HEK293T (cell line): ENCODE measurements at regions not wholly inside any gene's neighbourhood (a gene's known extent, or its start where the extent isn't known, plus 50 kb on each side); places are given as distances from the start of the nearest gene placed in this dataset.

Source experiments
- ARNT ChIP-seq: fragments of 450-650 bp; IDR thresholded peaks from 2 replicates; pipeline ENCODE4 v1.6.1; 2017; ENCODE audit warnings: mild to moderate bottlenecking
- FOXA1 ChIP-seq: fragments of 450-650 bp; IDR thresholded peaks from 2 replicates; pipeline ENCODE4 v1.6.1; 2016; ENCODE audit warnings: mild to moderate bottlenecking
- HDGF ChIP-seq: fragments of 450-650 bp; IDR thresholded peaks from 2 replicates; pipeline ENCODE4 v1.6.1; 2017; ENCODE audit warnings: antibody characterized with exemption, borderline replicate concordance
- L3MBTL2 ChIP-seq: fragments of 450-650 bp; conservative IDR thresholded peaks from 2 replicates; pipeline ENCODE4 v1.6.1; 2016; ENCODE audit warnings: mild to moderate bottlenecking
- PKNOX1 ChIP-seq: fragments of 450-650 bp; IDR thresholded peaks from 2 replicates; pipeline ENCODE4 v1.6.1; 2016
- SP1 ChIP-seq: fragments of 450-650 bp; IDR thresholded peaks from 2 replicates; pipeline ENCODE4 v1.6.1; 2017
- SUZ12 ChIP-seq: fragments of 450-650 bp; IDR thresholded peaks from 2 replicates; pipeline ENCODE4 v1.6.1; 2016; ENCODE audit warnings: mild to moderate bottlenecking

DNA sequence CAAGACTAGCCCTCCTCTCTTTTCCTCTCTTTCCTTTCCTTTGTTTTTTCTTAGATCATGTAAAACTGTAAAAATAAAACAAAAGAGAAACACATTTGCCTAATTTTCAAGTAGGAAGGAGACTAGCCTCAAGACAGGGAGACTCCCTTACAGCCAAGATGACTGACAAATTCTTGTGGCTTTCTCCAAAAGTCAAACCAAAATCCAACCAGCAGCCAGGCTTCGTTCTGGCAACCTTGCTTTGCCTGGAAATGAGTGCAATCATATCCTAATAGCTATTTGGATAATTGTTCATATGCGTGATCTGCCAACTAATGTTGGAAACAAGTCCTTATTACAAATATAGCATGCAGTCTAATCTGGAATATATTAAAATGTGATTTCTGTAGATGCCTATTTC is 868.9 kb upstream of the SOX9 start:
- TF ChIP-seq L3MBTL2, result no peak
- no peak for TF ChIP-seq FOXA1
- no peak for TF ChIP-seq ARNT
- no peak for TF ChIP-seq SP1
- TF ChIP-seq PKNOX1, result no peak
- no peak for TF ChIP-seq SUZ12
- TF ChIP-seq HDGF, result no peak
